ENCODE measurements at regions not wholly inside any gene's neighbourhood (a gene's known extent, or its start where the extent isn't known, plus 50 kb on each side); places are given as distances from the start of the nearest gene placed in this dataset.

DNA sequence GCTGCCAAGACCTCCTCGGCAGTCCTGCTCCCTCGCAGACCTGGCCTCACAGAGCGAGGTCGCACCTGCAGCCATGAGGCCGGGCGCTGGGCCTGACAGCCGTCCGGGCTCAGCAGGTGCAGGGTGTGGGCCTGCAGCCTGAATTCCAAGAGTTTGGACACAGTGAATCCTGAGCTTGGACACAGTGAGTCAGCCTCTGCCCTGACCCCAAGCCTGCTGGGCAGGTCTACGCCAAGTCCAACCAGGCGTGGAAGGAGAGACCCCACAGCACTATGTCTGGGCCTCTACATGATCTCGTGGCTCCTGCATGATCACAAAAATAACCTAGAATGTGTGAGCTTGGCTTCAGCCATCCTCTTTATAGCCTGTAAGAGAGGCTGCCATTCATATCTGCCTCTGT lies 121.0 kb downstream of the C16orf95 start:
- Histone ChIP-seq H3K79me2 (ENCODE audit: control insufficient read depth, insufficient read depth, low read length) (no peaks in the 10 kb centered on the region), H3K23ac (ENCODE audit: low read length) (no peak overlapping the region), H2BK5ac (ENCODE audit: low read length) (no peak overlapping the region), H2BK120ac (ENCODE audit: low read depth, low read length) (no peak overlapping the region), H2AK5ac (ENCODE audit: low read length) (no peak overlapping the region), H3K27me3 (ENCODE audit: insufficient read depth, low read length, poor library complexity) (no peaks in the 10 kb centered on the region), H3K4me1 (ENCODE audit: control insufficient read depth, low read depth, low read length) (no peaks in the 10 kb centered on the region), H4K5ac (ENCODE audit: low read length) (no peak overlapping the region), H3K56ac (ENCODE audit: low read length) (no peak overlapping the region), H3K4ac (ENCODE audit: low read depth, low read length) (no peak overlapping the region), H4K8ac (ENCODE audit: low read depth, low read length) (no peak overlapping the region), H3K27ac (ENCODE audit: low read depth, low read length) (no peak overlapping the region), H3K4me2 (ENCODE audit: low read length) (no peak overlapping the region), H3K9ac (ENCODE audit: low read length) (no peak overlapping the region), H3K4me3 (ENCODE audit: low read length) (no peak overlapping the region), H3K18ac (ENCODE audit: low read length) (no peak overlapping the region), H3K79me1 (ENCODE audit: low read length) (no peaks in the 10 kb centered on the region), H3K36me3 (ENCODE audit: control insufficient read depth, insufficient read depth, low read length) (no peaks in the 10 kb centered on the region), H2BK15ac (replicated peaks; ENCODE audit: low read depth) (no peak overlapping the region)
- WGBS (ENCODE audit: extremely low coverage, insufficient coverage, low lambda C conversion rate), result no CpG with 5 or more reads among the region's 11 CpGs
- no peak for DNase-seq

DNA sequence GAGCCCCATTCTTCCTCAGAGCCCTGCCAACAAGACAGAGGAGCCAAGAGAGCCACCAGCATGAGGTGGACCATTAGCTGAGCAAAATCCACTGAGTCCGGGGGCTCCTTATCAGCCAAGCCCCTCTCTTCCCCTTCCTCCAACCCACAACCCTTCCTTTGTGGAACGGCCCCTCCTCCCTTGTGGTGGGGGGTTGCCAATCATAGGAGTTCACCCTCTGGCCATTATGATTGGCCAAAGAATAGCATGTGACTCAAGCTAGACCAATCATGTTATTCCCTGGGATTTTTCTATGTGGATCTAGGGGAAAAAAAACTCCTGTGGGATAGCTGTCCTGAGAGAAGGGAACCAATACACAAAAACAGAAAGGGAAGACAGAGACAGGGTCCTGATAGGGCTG lies 120.5 kb downstream of the C16orf95 start:
- WGBS (ENCODE audit: extremely low coverage, insufficient coverage, low lambda C conversion rate), result no CpG with 5 or more reads among the region's 2 CpGs

DNA sequence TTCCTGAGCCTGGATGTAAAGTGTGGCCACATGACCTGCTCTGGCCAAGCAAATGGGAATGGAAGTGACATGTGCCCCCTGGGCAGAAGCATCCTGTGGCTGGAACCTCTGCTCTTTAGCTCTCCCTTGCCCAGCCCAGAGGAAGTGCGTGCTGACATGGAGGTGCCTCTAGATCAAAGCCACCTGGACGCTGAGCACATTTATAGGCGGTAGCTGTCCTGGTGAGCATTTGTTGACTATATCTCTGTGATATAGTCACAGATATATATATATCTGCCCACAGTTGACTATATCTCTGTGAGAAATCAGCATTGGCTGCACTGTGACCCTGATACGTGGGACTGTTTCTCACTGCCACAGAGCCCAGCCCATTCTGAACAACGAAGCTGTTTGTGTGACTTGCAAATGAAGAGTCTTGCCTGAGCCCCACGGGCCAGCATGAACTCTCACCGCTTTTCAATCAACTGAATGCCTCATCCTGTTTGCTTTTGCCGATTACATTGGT lies 118.8 kb downstream of the C16orf95 start:
- no peak overlapping the region for H3K27ac ChIP-seq (ENCODE audit: low read depth, low read length)
- DNase-seq, result peak; percentile 69
- no peak overlapping the region for H3K56ac ChIP-seq (ENCODE audit: low read length)
- H3K79me1 ChIP-seq (ENCODE audit: low read length), result no peaks in the 10 kb centered on the region
- H3K4me2 ChIP-seq (ENCODE audit: low read length), result no peak overlapping the region
- no peak overlapping the region for H3K18ac ChIP-seq (ENCODE audit: low read length)
- H4K8ac ChIP-seq (ENCODE audit: low read depth, low read length), result no peak overlapping the region
- no peak overlapping the region for H2BK120ac ChIP-seq (ENCODE audit: low read depth, low read length)
- no peaks in the 10 kb centered on the region for H3K79me2 ChIP-seq (ENCODE audit: control insufficient read depth, insufficient read depth, low read length)
- no peak overlapping the region for H2BK5ac ChIP-seq (ENCODE audit: low read length)
- no peaks in the 10 kb centered on the region for H3K4me1 ChIP-seq (ENCODE audit: control insufficient read depth, low read depth, low read length)
- no peak overlapping the region for H3K4ac ChIP-seq (ENCODE audit: low read depth, low read length)
- no peak overlapping the region for H3K4me3 ChIP-seq (ENCODE audit: low read length)
- no peak overlapping the region for H3K9ac ChIP-seq (ENCODE audit: low read length)
- H2BK15ac ChIP-seq (replicated peaks; ENCODE audit: low read depth), result no peak overlapping the region
- no peaks in the 10 kb centered on the region for H3K36me3 ChIP-seq (ENCODE audit: control insufficient read depth, insufficient read depth, low read length)
- H2AK5ac ChIP-seq (ENCODE audit: low read length), result no peak overlapping the region
- H3K23ac ChIP-seq (ENCODE audit: low read length), result no peak overlapping the region
- H3K27me3 ChIP-seq (ENCODE audit: insufficient read depth, low read length, poor library complexity), result no peaks in the 10 kb centered on the region
- no peak overlapping the region for H4K5ac ChIP-seq (ENCODE audit: low read length)
- WGBS (ENCODE audit: extremely low coverage, insufficient coverage, low lambda C conversion rate), result no CpG with 5 or more reads among the region's 8 CpGs

More for the DNA sequence above, 120.5 kb downstream of the C16orf95 start:
- Histone ChIP-seq H3K79me2 (ENCODE audit: control insufficient read depth, insufficient read depth, low read length) (no peaks in the 10 kb centered on the region), H3K4ac (ENCODE audit: low read depth, low read length) (no peak overlapping the region), H3K4me3 (ENCODE audit: low read length) (no peak overlapping the region), H3K27me3 (ENCODE audit: insufficient read depth, low read length, poor library complexity) (no peaks in the 10 kb centered on the region), H3K18ac (ENCODE audit: low read length) (no peak overlapping the region), H2BK15ac (replicated peaks; ENCODE audit: low read depth) (no peak overlapping the region), H3K79me1 (ENCODE audit: low read length) (no peaks in the 10 kb centered on the region), H2BK120ac (ENCODE audit: low read depth, low read length) (no peak overlapping the region), H3K36me3 (ENCODE audit: control insufficient read depth, insufficient read depth, low read length) (no peaks in the 10 kb centered on the region), H2AK5ac (ENCODE audit: low read length) (no peak overlapping the region), H4K8ac (ENCODE audit: low read depth, low read length) (no peak overlapping the region), H3K9ac (ENCODE audit: low read length) (no peak overlapping the region), H4K5ac (ENCODE audit: low read length) (no peak overlapping the region), H2BK5ac (ENCODE audit: low read length) (no peak overlapping the region), H3K23ac (ENCODE audit: low read length) (no peak overlapping the region), H3K4me2 (ENCODE audit: low read length) (no peak overlapping the region), H3K4me1 (ENCODE audit: control insufficient read depth, low read depth, low read length) (no peaks in the 10 kb centered on the region), H3K56ac (ENCODE audit: low read length) (no peak overlapping the region), H3K27ac (ENCODE audit: low read depth, low read length) (no peak overlapping the region)
- DNase-seq, result no peak

DNA sequence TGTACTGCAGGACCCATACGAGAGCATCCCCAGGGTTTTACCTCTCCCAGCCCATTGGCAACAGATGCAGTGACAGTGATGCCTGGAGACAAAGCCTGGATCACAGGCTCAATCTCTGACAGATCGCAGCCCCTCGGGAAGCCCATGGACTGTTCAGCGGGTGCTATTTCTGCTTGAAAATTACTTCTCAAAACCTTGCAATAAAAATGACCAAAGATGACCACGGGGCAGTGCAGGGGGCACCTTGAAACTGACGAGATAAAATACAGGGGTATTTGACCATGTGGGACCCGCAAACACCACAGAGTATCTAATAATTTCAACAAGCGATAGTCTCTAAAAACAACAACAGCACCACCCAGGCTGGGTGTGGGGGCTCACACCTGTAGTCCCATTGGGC lies 118.3 kb downstream of the C16orf95 start:
- Histone ChIP-seq H3K9ac (ENCODE audit: low read length) (no peak overlapping the region), H3K79me2 (ENCODE audit: control insufficient read depth, insufficient read depth, low read length) (no peaks in the 10 kb centered on the region), H3K23ac (ENCODE audit: low read length) (no peak overlapping the region), H2BK120ac (ENCODE audit: low read depth, low read length) (no peak overlapping the region), H2BK15ac (replicated peaks; ENCODE audit: low read depth) (no peak overlapping the region), H3K79me1 (ENCODE audit: low read length) (no peaks in the 10 kb centered on the region), H3K27me3 (ENCODE audit: insufficient read depth, low read length, poor library complexity) (no peaks in the 10 kb centered on the region), H3K18ac (ENCODE audit: low read length) (no peak overlapping the region), H2BK5ac (ENCODE audit: low read length) (no peak overlapping the region), H3K56ac (ENCODE audit: low read length) (no peak overlapping the region), H3K4me3 (ENCODE audit: low read length) (no peak overlapping the region), H3K36me3 (ENCODE audit: control insufficient read depth, insufficient read depth, low read length) (no peaks in the 10 kb centered on the region), H3K27ac (ENCODE audit: low read depth, low read length) (no peak overlapping the region), H2AK5ac (ENCODE audit: low read length) (no peak overlapping the region), H3K4ac (ENCODE audit: low read depth, low read length) (no peak overlapping the region), H4K5ac (ENCODE audit: low read length) (no peak overlapping the region), H3K4me1 (ENCODE audit: control insufficient read depth, low read depth, low read length) (no peaks in the 10 kb centered on the region), H3K4me2 (ENCODE audit: low read length) (no peak overlapping the region), H4K8ac (ENCODE audit: low read depth, low read length) (no peak overlapping the region)
- WGBS (ENCODE audit: extremely low coverage, insufficient coverage, low lambda C conversion rate), result no CpG with 5 or more reads among the region's 8 CpGs
- DNase-seq, result no peak

DNA sequence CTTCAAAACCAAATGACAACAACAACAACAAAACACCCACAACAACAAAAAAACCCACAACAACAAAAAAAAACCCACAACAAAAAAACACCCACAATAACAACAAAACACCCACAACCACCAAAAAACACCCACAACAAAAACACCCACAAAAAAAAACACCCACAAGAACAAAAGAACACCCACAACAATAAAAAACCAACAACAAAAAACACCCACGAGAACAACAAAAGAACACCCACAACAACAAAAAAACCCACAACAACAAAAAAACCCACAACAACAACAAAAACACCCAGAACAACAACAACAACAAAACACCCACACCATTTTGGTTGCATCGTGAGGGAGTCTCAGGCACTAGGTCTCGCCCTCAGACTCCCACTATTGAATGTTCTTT lies 117.8 kb downstream of the C16orf95 start:
- no peak overlapping the region for H3K4me3 ChIP-seq (ENCODE audit: low read length)
- no peak overlapping the region for H3K23ac ChIP-seq (ENCODE audit: low read length)
- H2BK15ac ChIP-seq (replicated peaks; ENCODE audit: low read depth), result no peak overlapping the region
- H3K4ac ChIP-seq (ENCODE audit: low read depth, low read length), result no peak overlapping the region
- H4K8ac ChIP-seq (ENCODE audit: low read depth, low read length), result no peak overlapping the region
- no peaks in the 10 kb centered on the region for H3K36me3 ChIP-seq (ENCODE audit: control insufficient read depth, insufficient read depth, low read length)
- no peak overlapping the region for H3K56ac ChIP-seq (ENCODE audit: low read length)
- no peaks in the 10 kb centered on the region for H3K79me2 ChIP-seq (ENCODE audit: control insufficient read depth, insufficient read depth, low read length)
- no peaks in the 10 kb centered on the region for H3K4me1 ChIP-seq (ENCODE audit: control insufficient read depth, low read depth, low read length)
- no peaks in the 10 kb centered on the region for H3K79me1 ChIP-seq (ENCODE audit: low read length)
- H3K27ac ChIP-seq (ENCODE audit: low read depth, low read length), result no peak overlapping the region
- no peak overlapping the region for H2BK5ac ChIP-seq (ENCODE audit: low read length)
- H3K18ac ChIP-seq (ENCODE audit: low read length), result no peak overlapping the region
- no peak overlapping the region for H2AK5ac ChIP-seq (ENCODE audit: low read length)
- no peak overlapping the region for H3K9ac ChIP-seq (ENCODE audit: low read length)
- H3K4me2 ChIP-seq (ENCODE audit: low read length), result no peak overlapping the region
- H3K27me3 ChIP-seq (ENCODE audit: insufficient read depth, low read length, poor library complexity), result no peaks in the 10 kb centered on the region
- H4K5ac ChIP-seq (ENCODE audit: low read length), result no peak overlapping the region
- DNase-seq, result no peak
- 100% methylated on average over 1 of the region's 3 CpGs for WGBS (ENCODE audit: extremely low coverage, insufficient coverage, low lambda C conversion rate)
- H2BK120ac ChIP-seq (ENCODE audit: low read depth, low read length), result no peak overlapping the region

DNA sequence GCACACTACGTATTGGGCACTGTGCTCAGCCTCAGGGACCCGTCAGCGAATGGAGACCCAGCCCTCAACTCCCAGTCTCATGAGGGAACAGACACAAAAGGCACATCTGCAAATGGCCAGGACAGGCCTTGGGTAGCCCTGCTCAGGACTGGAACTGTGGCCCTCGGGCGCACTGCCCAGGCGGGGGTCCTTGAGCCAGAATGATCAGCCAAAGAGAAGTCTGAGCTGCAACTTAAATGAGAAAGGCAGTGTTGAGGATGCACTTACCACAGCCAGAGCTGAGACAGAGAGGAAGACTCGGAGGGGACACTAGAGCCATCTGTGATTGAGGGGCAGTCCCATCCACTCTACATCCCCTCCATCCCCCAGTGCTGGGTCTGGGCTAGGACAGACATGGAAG lies 117.3 kb downstream of the C16orf95 start:
- Histone ChIP-seq H3K79me1 (ENCODE audit: low read length) (no peaks in the 10 kb centered on the region), H3K4me1 (ENCODE audit: control insufficient read depth, low read depth, low read length) (no peaks in the 10 kb centered on the region), H3K36me3 (ENCODE audit: control insufficient read depth, insufficient read depth, low read length) (no peaks in the 10 kb centered on the region), H4K5ac (ENCODE audit: low read length) (no peak overlapping the region), H4K8ac (ENCODE audit: low read depth, low read length) (no peak overlapping the region), H3K18ac (ENCODE audit: low read length) (no peak overlapping the region), H2BK120ac (ENCODE audit: low read depth, low read length) (no peak overlapping the region), H3K23ac (ENCODE audit: low read length) (no peak overlapping the region), H3K4me2 (ENCODE audit: low read length) (no peak overlapping the region), H3K4me3 (ENCODE audit: low read length) (no peak overlapping the region), H3K27ac (ENCODE audit: low read depth, low read length) (no peak overlapping the region), H3K9ac (ENCODE audit: low read length) (no peak overlapping the region), H2BK15ac (replicated peaks; ENCODE audit: low read depth) (no peak overlapping the region), H3K56ac (ENCODE audit: low read length) (no peak overlapping the region), H2BK5ac (ENCODE audit: low read length) (no peak overlapping the region), H2AK5ac (ENCODE audit: low read length) (no peak overlapping the region), H3K4ac (ENCODE audit: low read depth, low read length) (no peak overlapping the region), H3K27me3 (ENCODE audit: insufficient read depth, low read length, poor library complexity) (no peaks in the 10 kb centered on the region), H3K79me2 (ENCODE audit: control insufficient read depth, insufficient read depth, low read length) (no peaks in the 10 kb centered on the region)
- DNase-seq, result no peak
- WGBS (ENCODE audit: extremely low coverage, insufficient coverage, low lambda C conversion rate), result no CpG with 5 or more reads among the region's 7 CpGs
